ENCODE measurements at regions not wholly inside any gene's neighbourhood (a gene's known extent, or its start where the extent isn't known, plus 50 kb on each side); places are given as distances from the start of the nearest gene placed in this dataset.

DNA sequence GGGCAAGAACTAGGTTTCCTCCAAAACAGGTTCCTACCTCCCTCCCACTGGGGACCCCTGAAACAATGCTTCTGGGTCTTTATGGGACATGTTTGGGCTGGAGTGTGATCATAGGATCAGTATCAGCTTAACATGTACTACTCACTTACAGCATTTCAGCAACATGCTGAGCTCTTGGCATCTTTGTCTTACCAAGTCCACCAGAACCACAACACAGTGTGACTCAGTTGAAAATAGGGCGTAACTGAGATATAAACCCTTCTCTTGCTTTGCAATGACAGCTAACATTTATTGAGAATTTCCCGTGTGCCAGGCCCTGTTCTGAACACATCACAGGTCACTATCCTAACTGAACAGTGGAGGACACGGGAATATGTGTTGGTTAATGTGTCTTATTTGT lies 218.5 kb upstream of the LNX1 start:
- no peak for DNase-seq

DNA sequence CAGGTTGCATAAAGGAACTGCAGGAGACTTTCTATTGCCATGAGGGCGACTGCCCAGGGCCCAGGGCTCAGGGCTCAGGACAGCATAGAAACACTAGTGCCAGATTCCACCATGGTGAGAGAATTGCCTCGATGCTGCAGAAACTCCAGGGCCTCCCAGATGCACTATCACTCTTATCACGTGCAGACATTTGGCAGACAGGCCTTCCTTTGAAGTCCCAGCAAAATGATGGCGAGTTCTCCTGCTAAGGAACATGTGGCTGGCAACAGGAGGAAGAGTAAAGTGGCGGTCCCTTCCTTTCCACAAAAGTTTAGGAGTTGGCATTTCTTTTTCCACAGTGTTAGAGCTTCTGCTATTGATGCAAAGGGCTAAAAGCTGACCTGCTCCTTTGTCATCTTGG lies 214.0 kb upstream of the LNX1 start:
- no peak for DNase-seq

DNA sequence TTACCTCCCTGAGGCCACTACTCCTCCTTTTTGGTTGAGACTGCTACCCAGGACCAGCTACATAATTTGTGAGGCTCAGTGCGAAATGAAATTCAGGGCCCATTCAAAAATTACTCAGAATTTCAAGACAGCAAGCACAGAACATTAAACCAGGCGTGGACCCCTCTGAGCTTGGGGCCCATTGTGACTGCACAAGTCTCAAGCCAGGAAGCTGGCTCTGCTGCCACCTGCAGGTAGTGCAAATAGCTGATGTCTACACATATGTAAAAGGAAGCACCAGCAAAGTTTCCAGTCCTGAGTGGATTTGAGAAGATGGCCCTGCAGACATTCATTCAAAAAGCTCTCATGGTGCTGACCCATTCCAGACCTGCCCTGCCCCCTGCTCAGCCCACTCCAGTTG lies 213.4 kb upstream of the LNX1 start:
- peak; percentile 84 for DNase-seq

DNA sequence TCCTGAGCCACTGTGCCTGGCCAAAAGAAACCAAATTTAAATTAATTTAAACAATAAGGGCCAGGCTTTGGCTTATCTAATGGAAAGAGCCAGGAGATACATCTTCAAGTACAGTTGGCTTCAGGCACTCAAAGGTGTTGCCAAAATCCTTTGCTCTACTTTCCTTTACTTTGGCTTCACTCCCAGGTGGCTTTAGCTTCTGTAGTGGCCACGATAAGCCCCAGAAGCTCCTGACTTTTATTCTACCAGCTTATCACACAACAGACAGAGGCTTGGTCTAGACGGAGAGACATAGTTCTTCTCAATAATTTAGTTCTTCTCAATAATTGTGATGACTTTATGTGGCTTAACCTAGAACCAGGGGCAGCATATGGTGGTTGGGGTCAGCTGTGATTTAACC lies 211.2 kb upstream of the LNX1 start:
- no peak for DNase-seq

DNA sequence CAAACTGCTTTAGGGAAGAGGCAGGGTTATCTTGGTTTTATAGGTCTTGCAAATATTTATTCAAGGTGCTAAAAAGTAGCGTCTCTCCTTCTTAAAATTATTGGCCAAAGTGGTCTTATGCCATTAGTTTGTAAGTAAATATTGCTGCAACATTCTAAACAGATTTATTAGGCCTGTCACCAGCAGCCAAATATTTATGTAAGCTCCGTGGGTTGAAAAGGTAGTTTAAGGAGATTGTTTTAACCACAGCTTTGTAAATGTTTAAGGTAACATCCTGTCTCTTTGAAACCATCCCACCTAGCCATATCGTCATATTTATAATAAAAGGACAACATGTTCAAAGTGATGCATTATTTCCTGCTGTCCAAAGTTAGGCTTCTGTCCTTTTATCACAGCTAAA lies 210.1 kb upstream of the LNX1 start:
- no peak for DNase-seq

DNA sequence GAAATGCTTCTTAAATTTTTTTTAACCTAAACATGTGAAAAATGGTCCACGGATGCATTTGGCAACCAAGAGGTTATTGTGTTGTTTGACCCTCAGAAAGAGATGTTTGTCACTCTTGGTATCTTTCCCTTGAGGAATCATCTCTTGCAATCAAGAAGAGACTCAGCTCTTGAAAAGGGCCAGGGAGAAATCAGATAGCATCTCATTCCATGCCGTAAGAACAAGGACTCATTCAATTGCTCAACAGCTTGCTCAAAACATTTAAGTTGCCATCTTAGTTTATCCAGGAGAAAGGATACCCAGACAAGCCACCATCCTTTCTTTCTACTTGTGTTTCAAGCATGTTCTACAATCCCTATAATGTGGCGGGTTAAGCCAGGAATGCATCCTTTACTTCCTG lies 209.5 kb upstream of the LNX1 start:
- no peak for DNase-seq

DNA sequence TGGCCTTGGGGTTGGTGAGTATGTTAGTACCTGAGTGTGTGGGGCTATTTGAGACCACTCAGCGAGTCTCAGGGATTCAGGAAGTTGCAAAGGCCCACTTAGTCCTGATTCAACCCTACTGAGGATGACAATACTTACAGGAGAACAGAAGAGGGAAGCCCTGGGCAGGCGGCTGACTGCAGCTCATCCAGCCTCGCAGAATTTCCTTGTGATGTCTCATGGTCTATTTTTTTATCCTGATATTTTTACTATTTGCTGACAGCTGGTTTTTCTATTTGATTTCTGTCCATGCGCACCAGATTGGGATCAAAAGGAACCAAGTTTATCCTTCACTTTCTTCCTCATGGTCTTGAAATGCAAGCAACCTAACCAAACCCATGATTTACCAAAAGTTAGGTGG lies 201.8 kb upstream of the LNX1 start:
- DNase-seq, result no peak

DNA sequence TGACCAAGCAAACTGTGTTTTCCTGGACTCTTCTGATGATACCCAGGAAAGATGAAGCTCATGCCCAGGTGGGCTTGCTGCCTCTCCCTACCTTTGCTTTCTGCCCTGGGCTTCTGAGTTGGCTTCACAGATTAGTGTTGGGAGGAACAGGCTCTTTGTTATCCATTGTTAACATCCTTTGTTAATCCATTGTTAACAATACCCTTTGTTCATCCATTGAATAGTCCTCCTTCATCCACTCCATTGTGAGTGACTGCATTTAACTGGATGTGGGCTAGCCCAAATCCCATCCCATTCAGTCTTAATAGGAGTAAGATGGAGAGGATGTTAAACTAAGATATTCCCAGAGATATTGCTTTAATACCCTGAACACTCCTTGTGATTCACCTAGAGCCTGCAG lies 199.0 kb upstream of the LNX1 start:
- DNase-seq, result no peak

DNA sequence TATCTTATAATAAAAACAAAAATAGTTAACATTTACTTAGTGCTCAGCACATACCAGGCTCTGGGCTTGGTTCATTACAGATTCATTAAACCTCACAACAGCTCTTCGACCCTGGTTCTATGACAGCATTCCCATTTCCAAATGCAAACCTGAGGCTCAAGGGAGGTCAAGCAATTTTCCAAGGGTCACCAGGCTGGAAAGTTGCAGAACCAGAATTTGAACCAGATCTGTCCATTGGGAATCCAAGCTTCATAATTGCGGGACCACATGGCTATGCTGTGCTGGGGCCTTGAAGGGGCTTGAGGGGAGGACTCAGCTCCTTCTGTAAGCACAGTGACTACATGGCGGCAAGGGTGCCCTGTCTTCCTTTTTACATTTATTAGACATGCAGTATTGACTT lies 197.3 kb upstream of the LNX1 start:
- no peak for DNase-seq

DNA sequence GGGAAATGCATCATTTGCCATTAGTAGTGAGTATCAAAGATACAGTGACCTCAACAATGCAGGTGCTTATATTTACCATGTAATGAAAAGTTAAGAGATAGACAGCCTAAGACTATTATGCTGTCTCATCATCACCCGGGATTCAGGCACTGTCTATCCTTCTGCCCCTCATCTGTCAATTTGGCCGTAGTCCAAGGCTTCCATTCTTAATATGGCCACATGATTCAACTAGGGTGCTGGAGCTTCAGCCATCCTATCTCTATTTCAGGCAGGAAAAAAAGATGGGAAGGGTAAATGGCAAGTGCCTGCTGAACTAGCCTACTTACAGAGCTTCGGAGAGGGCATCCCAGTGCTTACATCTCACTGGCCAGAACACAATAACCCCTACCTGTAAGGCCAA lies 196.7 kb upstream of the LNX1 start:
- peak; percentile 37 for DNase-seq

DNA sequence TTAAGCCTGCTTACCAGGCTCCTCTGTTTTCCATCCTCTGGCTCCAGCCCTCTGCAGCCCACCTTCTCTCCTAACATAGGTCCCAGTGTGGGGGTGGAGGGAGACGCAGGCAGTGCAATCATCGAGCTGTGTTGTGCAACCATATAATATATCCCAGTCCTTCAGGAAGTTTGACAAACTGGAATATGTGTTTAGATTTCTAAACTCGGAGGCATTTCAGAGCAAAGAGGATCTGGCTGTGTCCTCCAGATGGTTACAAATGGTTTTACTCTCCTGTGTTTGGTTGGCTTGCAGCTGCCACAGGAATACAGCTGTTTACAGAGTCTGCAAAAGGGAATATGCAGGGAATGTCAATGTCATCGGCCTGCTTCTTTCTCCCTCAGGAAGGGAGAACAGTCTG lies 195.3 kb upstream of the LNX1 start:
- DNase-seq, result no peak

DNA sequence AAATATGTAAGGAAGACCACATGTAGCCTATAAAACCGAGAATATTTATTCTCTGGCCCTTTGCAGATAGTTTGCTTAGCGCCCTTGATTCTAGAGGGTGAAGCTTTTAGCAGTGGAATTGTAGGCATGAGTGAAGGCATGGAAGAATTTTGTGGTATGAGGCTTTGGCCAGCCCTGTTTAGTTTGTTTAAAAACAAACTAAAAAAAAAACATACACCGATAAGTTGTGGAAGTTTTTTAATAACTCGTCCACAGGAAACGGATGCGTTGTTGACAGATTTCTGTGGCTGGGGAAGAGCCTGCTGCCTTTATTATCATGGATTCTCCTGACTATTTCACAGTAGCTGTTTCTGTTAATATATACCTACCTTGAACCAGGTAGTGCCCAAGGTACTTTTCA lies 194.7 kb upstream of the LNX1 start:
- DNase-seq, result no peak

DNA sequence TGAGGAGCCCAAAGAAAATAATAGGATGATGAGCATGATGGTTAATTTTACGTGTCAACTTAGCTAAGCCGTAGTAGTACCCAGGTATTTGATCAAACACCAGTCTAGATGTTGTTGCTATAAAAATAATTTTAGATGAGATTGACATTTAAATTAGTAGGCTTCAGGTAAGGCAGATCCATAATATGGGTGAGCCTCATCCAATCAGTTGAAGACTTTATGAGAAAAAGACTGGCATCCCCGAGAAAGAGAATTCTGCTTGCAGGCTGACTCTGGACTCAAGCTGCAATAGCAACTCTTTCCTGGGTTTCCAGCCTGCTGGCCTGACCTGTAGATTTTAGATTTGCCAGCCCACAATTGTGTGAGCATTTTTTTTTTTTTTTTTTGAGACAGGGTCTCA lies 192.8 kb upstream of the LNX1 start:
- DNase-seq, result no peak

DNA sequence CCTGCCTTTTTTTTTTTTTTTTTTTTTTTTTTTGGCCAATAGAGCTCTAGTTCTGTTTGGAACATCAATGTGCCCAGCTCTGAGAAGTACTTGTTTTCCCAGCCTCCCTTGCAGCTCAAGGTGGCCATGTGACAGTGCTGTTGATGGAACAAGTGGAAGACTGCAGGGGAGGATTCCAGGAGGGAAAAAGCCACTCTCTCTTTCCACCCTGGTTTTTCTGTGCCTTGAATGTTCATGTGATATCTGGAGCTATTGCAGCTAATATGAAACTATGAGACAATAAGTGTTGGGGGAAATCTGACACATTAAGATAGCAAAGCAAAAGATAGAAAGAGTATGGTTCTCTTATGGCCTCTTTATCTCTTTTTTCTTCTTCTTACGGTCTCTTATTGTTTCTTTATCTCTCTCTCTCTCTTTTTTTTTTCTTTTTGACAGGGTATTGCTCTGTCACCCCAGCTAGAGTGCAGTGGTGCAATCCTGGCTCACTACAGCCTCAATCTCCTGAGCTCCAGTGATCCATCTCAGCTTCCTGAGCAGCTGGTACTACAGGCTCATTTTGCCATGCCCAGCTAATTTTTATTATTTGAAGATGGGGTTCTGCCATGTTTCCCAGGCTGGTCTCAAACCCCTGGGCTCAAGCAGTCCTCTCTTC lies 192.0 kb upstream of the LNX1 start:
- DNase-seq, result no peak

DNA sequence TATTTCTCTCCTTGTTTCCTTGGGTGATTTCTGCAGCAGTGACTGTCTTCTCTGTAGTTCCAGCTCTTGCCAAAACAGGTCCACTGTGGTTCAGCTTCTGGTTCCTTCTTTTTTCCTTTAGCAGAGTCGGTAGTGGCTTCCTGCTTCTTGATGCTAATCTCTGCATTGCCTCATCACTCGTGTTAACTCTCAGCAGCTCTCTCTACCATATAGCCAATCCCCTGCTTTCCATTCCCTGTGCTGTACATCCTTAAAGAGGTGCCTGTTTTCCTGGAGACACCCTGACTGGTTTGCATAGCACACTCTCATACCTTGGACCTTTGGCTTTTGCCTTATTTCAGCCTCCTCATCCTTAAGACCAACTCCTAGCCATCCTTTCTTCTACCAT lies 191.2 kb upstream of the LNX1 start:
- no peak for DNase-seq

DNA sequence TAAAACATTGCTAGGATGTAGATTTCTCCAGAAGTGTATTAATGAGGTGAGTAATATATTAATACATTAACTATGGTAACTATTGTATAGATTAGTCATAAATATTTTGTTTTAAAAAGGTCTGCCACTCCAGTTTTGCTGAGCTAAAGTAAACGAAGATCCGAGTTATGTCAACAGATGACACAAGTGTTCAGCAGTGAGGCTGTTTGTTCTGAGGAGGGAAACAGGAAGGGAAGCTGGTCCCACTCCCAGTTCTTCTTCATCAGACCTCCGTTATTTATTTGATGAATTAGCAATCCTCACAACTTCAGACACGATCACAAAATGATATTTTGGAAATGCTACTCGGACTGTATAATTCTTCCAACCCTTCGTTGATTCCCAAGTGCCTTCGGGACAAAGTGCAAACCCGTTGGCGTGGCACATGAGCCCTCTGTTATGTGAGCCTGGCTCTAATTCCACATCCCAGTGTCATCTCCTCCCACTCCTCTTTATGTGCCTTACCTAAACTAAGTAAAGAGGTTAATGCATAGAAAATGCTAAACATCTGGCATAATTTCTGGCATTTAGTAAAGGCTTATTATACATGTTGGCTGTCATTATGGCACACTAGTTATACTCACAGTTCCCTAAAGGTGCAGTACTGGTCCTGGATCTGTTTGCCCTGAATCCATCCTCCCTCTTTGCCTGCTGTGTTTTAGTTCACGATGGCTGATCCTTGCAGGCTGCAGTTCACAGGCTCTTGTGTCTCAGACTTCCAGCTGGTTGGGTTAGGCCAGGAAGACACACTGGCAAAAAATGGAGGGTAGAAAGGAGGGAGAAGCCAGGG lies 190.6 kb upstream of the LNX1 start:
- peak; percentile 73 for DNase-seq

DNA sequence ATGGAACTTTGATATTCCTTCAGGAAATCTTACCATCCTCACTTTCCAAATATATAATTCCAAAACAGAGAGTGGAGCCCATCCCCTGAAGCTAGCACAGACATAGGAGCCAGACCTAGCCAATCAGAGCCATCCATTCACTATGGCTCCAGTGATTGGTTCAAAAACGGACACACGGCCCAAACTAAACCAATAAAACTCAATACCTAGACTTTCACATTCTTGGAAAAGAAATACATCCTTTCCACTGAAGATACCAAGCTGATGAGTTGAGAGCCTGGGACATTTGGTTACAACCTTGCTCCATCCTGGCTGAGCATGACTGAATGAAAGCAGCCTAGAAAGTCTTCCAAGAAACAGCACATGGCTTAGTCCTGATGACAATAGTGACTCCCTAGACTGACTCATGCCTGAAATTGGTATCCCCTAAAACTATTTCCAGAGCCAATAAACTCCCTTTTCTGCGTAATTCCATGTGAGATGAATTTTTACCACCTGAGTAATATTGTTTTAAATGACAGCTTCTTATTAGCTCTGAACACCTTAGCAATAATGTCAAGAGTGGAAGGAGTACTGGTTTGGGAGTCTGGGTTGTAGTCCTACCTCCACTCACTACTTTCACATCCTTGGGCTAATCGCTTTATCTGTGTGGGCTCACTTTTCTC lies 189.6 kb upstream of the LNX1 start:
- no peak for DNase-seq

DNA sequence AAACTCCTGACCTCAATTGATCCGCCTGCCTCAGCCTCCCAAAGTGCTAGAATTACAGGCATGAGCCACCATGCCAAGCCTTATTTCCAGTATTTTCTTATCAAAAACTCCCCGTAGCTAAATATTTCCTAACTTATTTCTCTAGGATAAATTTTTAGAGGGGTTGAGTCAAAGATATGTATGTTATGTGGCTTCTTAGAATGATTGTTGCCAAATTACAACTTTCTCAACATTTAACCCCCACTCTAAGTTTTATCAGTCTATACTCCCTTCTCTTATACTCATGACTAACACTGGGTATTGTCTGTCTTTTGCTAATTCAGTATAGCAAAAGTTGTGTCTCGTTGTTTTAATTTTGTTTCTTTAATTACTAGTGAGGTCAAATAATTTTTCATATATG lies 187.7 kb upstream of the LNX1 start:
- DNase-seq, result no peak

DNA sequence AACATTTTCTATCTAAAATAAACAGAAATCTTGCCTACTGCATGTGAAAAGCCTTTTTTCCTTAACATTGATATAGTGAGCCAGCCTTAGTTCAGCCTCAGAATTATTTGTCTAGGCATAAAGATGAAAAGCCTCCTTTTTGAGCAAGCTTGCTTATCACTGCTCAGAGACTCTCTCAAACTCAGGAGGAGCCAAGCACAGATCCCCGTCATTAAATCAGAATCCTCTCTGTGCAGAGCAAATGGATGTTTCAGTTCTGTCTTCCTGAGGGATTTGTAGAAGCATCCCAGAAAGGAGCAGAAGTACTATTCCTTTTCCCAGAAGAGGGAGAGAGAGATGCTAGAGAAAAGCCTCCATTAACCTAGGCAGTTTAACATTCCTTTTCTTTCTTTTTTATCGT lies 186.9 kb upstream of the LNX1 start:
- DNase-seq, result no peak

DNA sequence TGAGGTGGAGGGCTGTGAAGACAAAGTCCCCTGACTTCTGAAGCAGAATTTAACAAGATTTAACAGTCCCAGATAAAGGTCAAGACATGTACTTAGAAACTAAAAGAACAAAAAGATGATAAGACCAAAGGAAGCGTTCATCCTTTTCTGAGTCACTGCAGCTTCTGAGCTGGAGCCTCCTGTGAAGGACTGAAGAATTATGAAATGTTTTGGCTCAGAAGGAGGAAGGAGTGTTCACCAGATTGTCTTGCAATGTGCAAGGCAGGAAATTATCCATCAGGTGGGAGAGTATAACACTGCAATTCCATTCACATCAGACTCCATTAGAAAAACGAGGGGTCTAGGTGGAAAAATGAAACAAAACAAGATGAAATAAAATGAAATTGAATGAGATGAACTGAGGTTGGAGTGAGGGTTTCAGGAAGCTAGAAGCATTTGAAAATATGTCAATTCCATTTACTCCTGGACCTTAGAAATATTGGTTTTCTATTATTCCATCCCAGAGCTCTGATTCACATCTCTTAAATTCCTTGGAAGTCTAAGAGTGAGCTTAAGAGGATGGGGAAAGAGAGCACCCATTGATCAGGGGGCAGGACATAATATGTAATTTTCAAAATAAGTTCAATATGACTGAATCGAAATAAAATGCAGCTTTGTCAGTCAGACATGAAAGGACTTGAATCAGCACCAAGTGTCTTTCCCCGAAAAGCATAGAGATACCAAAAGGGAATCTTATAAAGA lies 186.1 kb upstream of the LNX1 start:
- DNase-seq, result no peak

DNA sequence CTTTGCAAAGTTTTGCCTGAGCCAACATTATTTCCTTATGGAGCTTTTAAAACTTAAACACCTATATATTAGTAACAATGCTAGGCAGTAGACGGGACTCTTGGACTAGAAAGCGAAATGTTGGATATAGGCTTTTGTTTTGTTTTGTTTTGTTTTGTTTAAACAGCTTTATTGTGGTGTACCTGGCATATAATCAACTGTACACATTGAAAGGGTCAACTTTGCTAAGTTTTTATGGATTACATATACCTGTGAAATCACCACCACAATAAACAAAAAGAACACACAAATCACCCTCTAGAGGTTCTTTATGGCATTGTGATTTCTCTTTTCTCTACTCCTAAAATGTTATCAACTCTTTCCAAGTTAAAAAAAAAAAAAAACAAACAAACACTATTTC lies 184.9 kb upstream of the LNX1 start:
- no peak for DNase-seq

DNA sequence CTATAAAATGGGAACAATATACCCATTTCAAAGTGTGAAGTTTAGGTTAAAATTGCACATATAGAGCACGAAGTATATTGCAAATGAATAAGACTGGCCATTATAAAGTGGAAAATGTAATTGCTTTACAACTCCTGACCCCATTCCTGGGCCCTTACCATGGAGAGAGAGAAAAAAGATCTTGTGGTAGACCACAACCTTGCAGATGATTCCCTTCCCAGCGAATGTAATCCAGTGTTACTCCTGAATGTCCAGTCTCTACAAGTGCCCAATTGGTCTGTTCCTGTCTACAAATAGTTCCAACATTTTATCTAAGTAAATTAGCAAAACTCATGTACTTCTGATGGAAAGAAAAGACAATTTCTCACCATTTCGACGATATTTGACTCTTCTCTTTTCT lies 184.1 kb upstream of the LNX1 start:
- DNase-seq, result no peak

DNA sequence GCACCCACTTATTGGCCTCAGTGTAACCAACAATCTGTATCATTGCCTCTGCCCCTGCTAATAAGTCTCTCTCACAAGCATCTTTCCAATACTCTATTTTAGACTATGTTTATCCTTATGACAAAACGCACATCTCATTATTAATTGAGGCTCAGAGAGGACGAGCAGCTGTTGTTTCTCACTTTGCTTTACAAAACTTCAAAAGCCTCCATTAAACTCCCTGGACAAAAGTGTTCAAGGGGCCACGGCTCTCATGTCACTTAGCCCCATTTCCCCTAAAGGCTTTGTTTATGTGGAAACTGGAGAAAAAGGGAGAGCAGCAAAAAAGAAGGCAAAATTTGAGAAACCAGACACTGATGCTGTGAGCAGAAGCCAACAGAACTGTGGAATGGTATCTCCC lies 180.0 kb upstream of the LNX1 start:
- DNase-seq, result no peak

DNA sequence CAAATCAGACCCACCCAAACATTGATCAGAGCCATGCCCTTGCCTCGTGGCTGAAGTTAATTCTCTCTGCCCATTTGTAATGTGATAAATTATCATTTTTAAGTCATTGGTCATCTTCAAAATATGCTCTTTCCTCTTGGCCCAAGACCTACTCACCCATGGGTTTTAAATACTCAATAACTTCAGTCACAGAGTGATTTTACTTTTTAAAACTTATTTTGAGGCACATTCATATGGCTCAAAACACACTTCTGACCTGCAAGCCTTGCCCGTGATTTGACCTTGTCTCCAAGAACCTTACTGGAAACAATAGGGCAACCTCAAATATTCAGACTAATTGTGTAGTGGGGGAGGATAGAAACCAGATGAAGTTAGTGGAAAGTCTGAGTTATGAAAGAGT lies 176.2 kb upstream of the LNX1 start:
- DNase-seq, result no peak
